ENCODE measurements at regions not wholly inside any gene's neighbourhood (a gene's known extent, or its start where the extent isn't known, plus 50 kb on each side); places are given as distances from the start of the nearest gene placed in this dataset.
"Not testable (repeated sequence)": the region's sequence is repeated elsewhere in the genome, so short reads cannot be mapped to it uniquely, and the experiment has no call there.

GRCh38 chr2:59827677-59828076 lies 725.8 kb downstream of the BCL11A start:
- no peak for TF ChIP-seq CTCF (IDR thresholded peaks at IDR 0.05; ENCODE audit: low read depth, low read length, missing control alignments)
- DNase-seq (ENCODE audit: low read depth) = no peak
- H3K4me3 ChIP-seq (ENCODE audit: low read depth, low read length) = no peak overlapping the region

- no peak overlapping the region for H3K4me3 ChIP-seq (ENCODE audit: low read depth, low read length)
- no peak for DNase-seq (ENCODE audit: low read depth)
- TF ChIP-seq CTCF (IDR thresholded peaks at IDR 0.05; ENCODE audit: low read depth, low read length, missing control alignments) = no peak
Observed at GRCh38 chr2:59826177-59826576, 727.3 kb downstream of the BCL11A start.

- H3K4me3 ChIP-seq (ENCODE audit: low read depth, low read length) = no peak overlapping the region
- TF ChIP-seq CTCF (IDR thresholded peaks at IDR 0.05; ENCODE audit: low read depth, low read length, missing control alignments) = no peak
- no peak for DNase-seq (ENCODE audit: low read depth)
Observed at GRCh38 chr2:59824314-59824713, 729.1 kb downstream of the BCL11A start.

GRCh38 chr2:59816075-59816474 lies 737.4 kb downstream of the BCL11A start:
- no peak for DNase-seq (ENCODE audit: low read depth)
- TF ChIP-seq CTCF (IDR thresholded peaks at IDR 0.05; ENCODE audit: low read depth, low read length, missing control alignments) = no peak
- no peak overlapping the region for H3K4me3 ChIP-seq (ENCODE audit: low read depth, low read length)

GRCh38 chr2:59810283-59810682 lies 743.2 kb downstream of the BCL11A start:
- DNase-seq (ENCODE audit: low read depth); H3K4me3 ChIP-seq (ENCODE audit: low read depth, low read length): not testable (repeated sequence)

GRCh38 chr2:59806486-59806885 lies 747.0 kb downstream of the BCL11A start:
- no peak overlapping the region for H3K4me3 ChIP-seq (ENCODE audit: low read depth, low read length)
- no peak for DNase-seq (ENCODE audit: low read depth)
- TF ChIP-seq CTCF (IDR thresholded peaks at IDR 0.05; ENCODE audit: low read depth, low read length, missing control alignments) = no peak

- no peak for DNase-seq (ENCODE audit: low read depth)
- TF ChIP-seq CTCF (IDR thresholded peaks at IDR 0.05; ENCODE audit: low read depth, low read length, missing control alignments) = no peak
- H3K4me3 ChIP-seq (ENCODE audit: low read depth, low read length) = no peak overlapping the region
Observed at GRCh38 chr2:59804732-59805131, 748.7 kb downstream of the BCL11A start.

- no peak for DNase-seq (ENCODE audit: low read depth)
- no peak for TF ChIP-seq CTCF (IDR thresholded peaks at IDR 0.05; ENCODE audit: low read depth, low read length, missing control alignments)
- no peak overlapping the region for H3K4me3 ChIP-seq (ENCODE audit: low read depth, low read length)
Observed at GRCh38 chr2:59803586-59803985, 749.9 kb downstream of the BCL11A start.
